ENCODE measurements at regions not wholly inside any gene's neighbourhood (a gene's known extent, or its start where the extent isn't known, plus 50 kb on each side); places are given as distances from the start of the nearest gene placed in this dataset.

DNA sequence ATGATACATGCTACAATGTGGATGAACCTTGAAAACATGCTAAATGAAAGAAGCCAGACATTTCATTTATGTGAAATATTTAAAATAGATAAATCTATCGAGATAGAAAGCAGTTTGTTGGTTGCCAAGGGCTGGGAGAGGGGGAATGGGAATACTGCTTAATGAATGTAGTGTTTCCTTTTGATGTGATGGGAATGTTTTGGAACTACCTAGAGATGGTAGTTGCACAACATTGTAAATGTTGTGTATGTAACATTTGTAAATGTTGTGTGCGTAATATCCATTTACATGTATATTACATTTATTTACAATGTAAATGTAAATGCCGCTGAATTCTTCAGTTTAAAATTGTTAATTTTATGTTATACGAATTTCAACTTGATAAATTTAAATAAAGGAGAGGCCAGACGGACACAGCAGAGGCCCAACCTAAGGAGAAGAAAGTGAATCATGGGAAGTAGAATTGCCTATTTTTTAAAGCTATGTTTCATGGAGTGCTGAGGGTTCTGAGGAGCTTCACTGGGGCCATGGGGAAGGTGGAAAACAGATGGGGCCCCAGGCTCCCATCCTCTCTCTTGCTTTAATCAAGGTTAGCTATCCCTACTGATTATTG, 60.0 kb upstream of the TEX13D start:
- TF ChIP-seq PATZ1 (CRISPR knock-in tag; IDR thresholded peaks at IDR 0.05; ENCODE audit: borderline replicate concordance) (no peak), GLIS3 (CRISPR knock-in tag; IDR thresholded peaks at IDR 0.05) (no peak), ZNF565 (CRISPR knock-in tag; conservative IDR thresholded peaks at IDR 0.05; ENCODE audit: low read depth) (no peak), ESRRG (CRISPR knock-in tag; IDR thresholded peaks at IDR 0.05) (no peak), ZFP30 (CRISPR knock-in tag; IDR thresholded peaks at IDR 0.05) (no peak), SNAI2 (CRISPR knock-in tag; IDR thresholded peaks at IDR 0.05) (no peak), ARNTL (CRISPR knock-in tag; IDR thresholded peaks at IDR 0.05; ENCODE audit: borderline replicate concordance, low read depth) (no peak), RARB (CRISPR knock-in tag; IDR thresholded peaks at IDR 0.05) (no peak), ZFP3 (CRISPR knock-in tag; IDR thresholded peaks at IDR 0.05) (no peak), ZC3H10 (CRISPR knock-in tag; IDR thresholded peaks at IDR 0.05) (no peak)
- TF ChIP-seq, protein P1, sequence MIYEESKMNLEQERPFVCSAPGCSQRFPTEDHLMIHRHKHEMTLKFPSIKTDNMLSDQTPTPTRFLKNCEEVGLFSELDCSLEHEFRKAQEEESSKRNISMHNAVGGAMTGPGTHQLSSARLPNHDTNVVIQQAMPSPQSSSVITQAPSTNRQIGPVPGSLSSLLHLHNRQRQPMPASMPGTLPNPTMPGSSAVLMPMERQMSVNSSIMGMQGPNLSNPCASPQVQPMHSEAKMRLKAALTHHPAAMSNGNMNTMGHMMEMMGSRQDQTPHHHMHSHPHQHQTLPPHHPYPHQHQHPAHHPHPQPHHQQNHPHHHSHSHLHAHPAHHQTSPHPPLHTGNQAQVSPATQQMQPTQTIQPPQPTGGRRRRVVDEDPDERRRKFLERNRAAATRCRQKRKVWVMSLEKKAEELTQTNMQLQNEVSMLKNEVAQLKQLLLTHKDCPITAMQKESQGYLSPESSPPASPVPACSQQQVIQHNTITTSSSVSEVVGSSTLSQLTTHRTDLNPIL (CRISPR knock-in tag; IDR thresholded peaks at IDR 0.05; ENCODE audit: low read depth), result no peak
- TF ChIP-seq, protein P2, sequence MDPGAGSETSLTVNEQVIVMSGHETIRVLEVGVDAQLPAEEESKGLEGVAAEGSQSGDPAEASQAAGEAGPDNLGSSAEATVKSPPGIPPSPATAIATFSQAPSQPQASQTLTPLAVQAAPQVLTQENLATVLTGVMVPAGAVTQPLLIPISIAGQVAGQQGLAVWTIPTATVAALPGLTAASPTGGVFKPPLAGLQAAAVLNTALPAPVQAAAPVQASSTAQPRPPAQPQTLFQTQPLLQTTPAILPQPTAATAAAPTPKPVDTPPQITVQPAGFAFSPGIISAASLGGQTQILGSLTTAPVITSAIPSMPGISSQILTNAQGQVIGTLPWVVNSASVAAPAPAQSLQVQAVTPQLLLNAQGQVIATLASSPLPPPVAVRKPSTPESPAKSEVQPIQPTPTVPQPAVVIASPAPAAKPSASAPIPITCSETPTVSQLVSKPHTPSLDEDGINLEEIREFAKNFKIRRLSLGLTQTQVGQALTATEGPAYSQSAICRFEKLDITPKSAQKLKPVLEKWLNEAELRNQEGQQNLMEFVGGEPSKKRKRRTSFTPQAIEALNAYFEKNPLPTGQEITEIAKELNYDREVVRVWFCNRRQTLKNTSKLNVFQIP (CRISPR knock-in tag; IDR thresholded peaks at IDR 0.05; ENCODE audit: borderline replicate concordance, low read depth), result no peak
